ENCODE measurements at regions not wholly inside any gene's neighbourhood (a gene's known extent, or its start where the extent isn't known, plus 50 kb on each side); places are given as distances from the start of the nearest gene placed in this dataset.

DNA sequence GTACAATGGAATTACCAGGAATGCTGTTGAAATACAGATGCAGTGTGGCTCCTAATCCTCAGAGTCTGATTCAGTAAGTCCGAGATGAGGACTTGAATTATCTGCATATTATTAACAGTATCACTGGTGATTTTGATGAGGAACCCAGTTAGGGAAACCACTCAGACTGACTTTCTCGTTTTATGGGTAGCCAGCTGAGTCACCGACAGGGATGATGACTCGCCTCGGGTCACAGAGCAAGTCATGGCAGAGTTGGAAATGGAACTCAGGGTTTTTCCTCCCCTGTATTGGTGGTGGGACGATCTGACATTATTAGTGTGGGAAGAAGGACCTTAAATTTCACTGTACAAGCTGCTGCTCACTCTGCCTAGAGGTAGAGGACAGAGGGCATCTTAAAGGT, 51.3 kb downstream of the RTL9 start (continued):
- TF ChIP-seq, protein P1, sequence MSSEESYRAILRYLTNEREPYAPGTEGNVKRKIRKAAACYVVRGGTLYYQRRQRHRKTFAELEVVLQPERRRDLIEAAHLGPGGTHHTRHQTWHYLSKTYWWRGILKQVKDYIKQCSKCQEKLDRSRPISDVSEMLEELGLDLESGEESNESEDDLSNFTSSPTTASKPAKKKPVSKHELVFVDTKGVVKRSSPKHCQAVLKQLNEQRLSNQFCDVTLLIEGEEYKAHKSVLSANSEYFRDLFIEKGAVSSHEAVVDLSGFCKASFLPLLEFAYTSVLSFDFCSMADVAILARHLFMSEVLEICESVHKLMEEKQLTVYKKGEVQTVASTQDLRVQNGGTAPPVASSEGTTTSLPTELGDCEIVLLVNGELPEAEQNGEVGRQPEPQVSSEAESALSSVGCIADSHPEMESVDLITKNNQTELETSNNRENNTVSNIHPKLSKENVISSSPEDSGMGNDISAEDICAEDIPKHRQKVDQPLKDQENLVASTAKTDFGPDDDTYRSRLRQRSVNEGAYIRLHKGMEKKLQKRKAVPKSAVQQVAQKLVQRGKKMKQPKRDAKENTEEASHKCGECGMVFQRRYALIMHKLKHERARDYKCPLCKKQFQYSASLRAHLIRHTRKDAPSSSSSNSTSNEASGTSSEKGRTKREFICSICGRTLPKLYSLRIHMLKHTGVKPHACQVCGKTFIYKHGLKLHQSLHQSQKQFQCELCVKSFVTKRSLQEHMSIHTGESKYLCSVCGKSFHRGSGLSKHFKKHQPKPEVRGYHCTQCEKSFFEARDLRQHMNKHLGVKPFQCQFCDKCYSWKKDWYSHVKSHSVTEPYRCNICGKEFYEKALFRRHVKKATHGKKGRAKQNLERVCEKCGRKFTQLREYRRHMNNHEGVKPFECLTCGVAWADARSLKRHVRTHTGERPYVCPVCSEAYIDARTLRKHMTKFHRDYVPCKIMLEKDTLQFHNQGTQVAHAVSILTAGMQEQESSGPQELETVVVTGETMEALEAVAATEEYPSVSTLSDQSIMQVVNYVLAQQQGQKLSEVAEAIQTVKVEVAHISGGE (CRISPR knock-in tag; IDR thresholded peaks at IDR 0.05), result no peak
- TF ChIP-seq FOSL1 (tag; conservative IDR thresholded peaks at IDR 0.05) (peak; percentile 81), BCLAF1 (IDR thresholded peaks at IDR 0.05; ENCODE audit: borderline replicate concordance in 1 of 2, control insufficient read depth in 1 of 2, low read depth in 2 of 2, low read length in 1 of 2) (no peak), ELK1 (CRISPR knock-in tag; IDR thresholded peaks at IDR 0.05) (no peak)
